Fibroblast of upper back skin (primary cell): ENCODE measurements at regions not wholly inside any gene's neighbourhood (a gene's known extent, or its start where the extent isn't known, plus 50 kb on each side); places are given as distances from the start of the nearest gene placed in this dataset.
"Not testable (repeated sequence)": the region's sequence is repeated elsewhere in the genome, so short reads cannot be mapped to it uniquely, and the experiment has no call there.

Experiments used
- DNase-seq: peaks from one replicate; pipeline ENCODE4 v3.0.0-alpha.2; 2013

- DNase-seq, result no peak
Observed at GRCh38 chrY:19644889-19645638, 99.5 kb downstream of the KDM5D start.

- no peak for DNase-seq
Observed at GRCh38 chrY:19637651-19638347, 106.7 kb downstream of the KDM5D start.

GRCh38 chrY:19628926-19629325 is 115.6 kb downstream of the KDM5D start:
- DNase-seq, result no peak

GRCh38 chrY:19622392-19622791 is 122.1 kb downstream of the KDM5D start:
- no peak for DNase-seq

- no peak for DNase-seq
Observed at GRCh38 chrY:19621756-19622155, 122.8 kb downstream of the KDM5D start.

GRCh38 chrY:19601113-19601512 is 143.4 kb downstream of the KDM5D start:
- DNase-seq, result no peak

- peak; percentile 3 for DNase-seq
Observed at GRCh38 chrY:19600711-19601110, 143.8 kb downstream of the KDM5D start.

- no peak for DNase-seq
Observed at GRCh38 chrY:19590235-19590634, 154.3 kb downstream of the KDM5D start.

GRCh38 chrY:19589664-19590063 is 154.9 kb downstream of the KDM5D start:
- DNase-seq, result no peak

- DNase-seq, result no peak
Observed at GRCh38 chrY:19587311-19587710, 157.2 kb downstream of the KDM5D start.

GRCh38 chrY:19580990-19581389 is 163.5 kb downstream of the KDM5D start:
- not testable (repeated sequence) for DNase-seq

- DNase-seq, result peak; percentile 3
Observed at GRCh38 chrY:19578281-19578874, 166.1 kb downstream of the KDM5D start.

- no peak for DNase-seq
Observed at GRCh38 chrY:19577250-19577649, 167.3 kb downstream of the KDM5D start.

- DNase-seq, result no peak
Observed at GRCh38 chrY:19574939-19575338, 169.6 kb downstream of the KDM5D start.

- no peak for DNase-seq
Observed at GRCh38 chrY:19573646-19574045, 170.9 kb downstream of the KDM5D start.

- no peak for DNase-seq
Observed at GRCh38 chrY:19570999-19571398, 173.5 kb downstream of the KDM5D start.

GRCh38 chrY:19567943-19568342 is 176.6 kb downstream of the KDM5D start:
- no peak for DNase-seq

- peak; percentile 96 for DNase-seq
Observed at GRCh38 chrY:19567051-19567921, 177.2 kb downstream of the KDM5D start.

- peak; percentile 26 for DNase-seq
Observed at GRCh38 chrY:19559161-19559560, 185.4 kb downstream of the KDM5D start.

GRCh38 chrY:19549671-19550466 is 194.7 kb downstream of the KDM5D start:
- DNase-seq, result no peak

GRCh38 chrY:19541475-19542306 is 202.8 kb downstream of the KDM5D start:
- no peak for DNase-seq
